ENCODE measurements at regions not wholly inside any gene's neighbourhood (a gene's known extent, or its start where the extent isn't known, plus 50 kb on each side); places are given as distances from the start of the nearest gene placed in this dataset.

- no peak for DNase-seq
Observed at GRCh38 chr4:127143460-127144195, 489.1 kb upstream of the INTU start.

- peak; percentile 88 for DNase-seq
Observed at GRCh38 chr4:127145006-127145540, 487.7 kb upstream of the INTU start.

- DNase-seq: no peak
Observed at GRCh38 chr4:127148165-127148564, 484.6 kb upstream of the INTU start.

GRCh38 chr4:127149086-127149485 is 483.7 kb upstream of the INTU start:
- DNase-seq: no peak

GRCh38 chr4:127151941-127152340 is 480.8 kb upstream of the INTU start:
- DNase-seq: no peak

- no peak for DNase-seq
Observed at GRCh38 chr4:127155116-127155515, 477.6 kb upstream of the INTU start.

- no peak for DNase-seq
Observed at GRCh38 chr4:127155555-127155954, 477.2 kb upstream of the INTU start.

GRCh38 chr4:127162741-127163140 is 470.0 kb upstream of the INTU start:
- no peak for DNase-seq

- no peak for DNase-seq
Observed at GRCh38 chr4:127165971-127166370, 466.8 kb upstream of the INTU start.

- DNase-seq: no peak
Observed at GRCh38 chr4:127174201-127174600, 458.6 kb upstream of the INTU start.

GRCh38 chr4:127174616-127175015 is 458.1 kb upstream of the INTU start:
- DNase-seq: no peak

- no peak for DNase-seq
Observed at GRCh38 chr4:127179256-127180087, 453.3 kb upstream of the INTU start.

- DNase-seq: no peak
Observed at GRCh38 chr4:127181001-127181400, 451.8 kb upstream of the INTU start.

GRCh38 chr4:127182687-127183086 is 450.1 kb upstream of the INTU start:
- DNase-seq: no peak

GRCh38 chr4:127188847-127189246 is 443.9 kb upstream of the INTU start:
- DNase-seq: no peak

- no peak for DNase-seq
Observed at GRCh38 chr4:127194281-127194680, 438.5 kb upstream of the INTU start.

- DNase-seq: no peak
Observed at GRCh38 chr4:127196655-127197352, 436.0 kb upstream of the INTU start.

GRCh38 chr4:127203562-127204200 is 429.1 kb upstream of the INTU start:
- no peak for DNase-seq

- no peak for DNase-seq
Observed at GRCh38 chr4:127204322-127204721, 428.4 kb upstream of the INTU start.

- DNase-seq: no peak
Observed at GRCh38 chr4:127209580-127210095, 423.1 kb upstream of the INTU start.

GRCh38 chr4:127210893-127211649 is 421.7 kb upstream of the INTU start:
- DNase-seq: no peak

Data from DMS153 (cell line).